ENCODE measurements at regions not wholly inside any gene's neighbourhood (a gene's known extent, or its start where the extent isn't known, plus 50 kb on each side); places are given as distances from the start of the nearest gene placed in this dataset.

DNA sequence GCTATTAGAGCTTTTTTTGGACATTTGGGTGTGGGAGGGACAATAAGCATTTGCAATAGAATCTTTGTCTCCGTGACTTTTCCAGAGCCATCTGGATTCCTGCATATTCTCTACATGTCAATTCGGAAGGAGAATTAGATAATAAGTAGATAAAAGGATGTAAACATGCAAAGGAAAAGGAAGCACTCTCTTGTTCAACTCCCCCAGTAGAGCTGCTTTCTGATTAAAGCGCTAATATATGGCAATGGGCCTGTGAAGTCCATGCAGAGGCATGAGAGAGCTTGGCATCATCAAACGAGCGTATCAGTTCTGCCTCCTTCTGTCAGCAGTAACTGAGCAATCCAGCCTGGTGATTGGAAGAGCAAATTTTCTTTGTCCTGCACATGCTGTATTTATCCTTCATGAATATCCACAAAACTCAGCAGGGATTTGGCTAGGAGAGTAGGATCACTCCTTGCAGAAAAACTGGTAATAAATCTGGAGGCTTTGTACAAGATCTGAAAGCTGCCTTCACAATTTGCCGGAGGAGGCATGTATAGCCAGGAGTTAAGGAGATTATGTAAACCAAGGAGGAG, 1752.9 kb downstream of the MAT2B start:
- ChIA-PET CTCF (interaction anchor here (0.6 kb wide), 1 partner anchor 986 kb away, joined by 3 read pairs; no protein-coding TSS in a partner anchor), POLR2A (no interaction called here)
- Mint-ChIP-seq H3K9me3 (ENCODE audit: unreplicated experiment) (no peaks in the 10 kb centered on the region), H3K27me3 (ENCODE audit: insufficient read depth, unreplicated experiment) (no peaks in the 10 kb centered on the region), H3K36me3 (ENCODE audit: insufficient read depth, unreplicated experiment) (no peaks in the 10 kb centered on the region), H3K4me1 (ENCODE audit: insufficient read depth, unreplicated experiment) (no peaks in the 10 kb centered on the region), H3K4me3 (ENCODE audit: unreplicated experiment) (no peak overlapping the region), H3K27ac (ENCODE audit: low read depth, unreplicated experiment) (no peak overlapping the region)
- TF ChIP-seq, protein P1, sequence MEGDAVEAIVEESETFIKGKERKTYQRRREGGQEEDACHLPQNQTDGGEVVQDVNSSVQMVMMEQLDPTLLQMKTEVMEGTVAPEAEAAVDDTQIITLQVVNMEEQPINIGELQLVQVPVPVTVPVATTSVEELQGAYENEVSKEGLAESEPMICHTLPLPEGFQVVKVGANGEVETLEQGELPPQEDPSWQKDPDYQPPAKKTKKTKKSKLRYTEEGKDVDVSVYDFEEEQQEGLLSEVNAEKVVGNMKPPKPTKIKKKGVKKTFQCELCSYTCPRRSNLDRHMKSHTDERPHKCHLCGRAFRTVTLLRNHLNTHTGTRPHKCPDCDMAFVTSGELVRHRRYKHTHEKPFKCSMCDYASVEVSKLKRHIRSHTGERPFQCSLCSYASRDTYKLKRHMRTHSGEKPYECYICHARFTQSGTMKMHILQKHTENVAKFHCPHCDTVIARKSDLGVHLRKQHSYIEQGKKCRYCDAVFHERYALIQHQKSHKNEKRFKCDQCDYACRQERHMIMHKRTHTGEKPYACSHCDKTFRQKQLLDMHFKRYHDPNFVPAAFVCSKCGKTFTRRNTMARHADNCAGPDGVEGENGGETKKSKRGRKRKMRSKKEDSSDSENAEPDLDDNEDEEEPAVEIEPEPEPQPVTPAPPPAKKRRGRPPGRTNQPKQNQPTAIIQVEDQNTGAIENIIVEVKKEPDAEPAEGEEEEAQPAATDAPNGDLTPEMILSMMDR (IDR thresholded peaks at IDR 0.05; ENCODE audit: unreplicated experiment) = no peak
- BruUV-seq (replicated peaks) = no TSS peak
- intact Hi-C loops (cut with micrococcal nuclease) = no loop called here
- no peak for DNase-seq (ENCODE audit: unreplicated experiment)

DNA sequence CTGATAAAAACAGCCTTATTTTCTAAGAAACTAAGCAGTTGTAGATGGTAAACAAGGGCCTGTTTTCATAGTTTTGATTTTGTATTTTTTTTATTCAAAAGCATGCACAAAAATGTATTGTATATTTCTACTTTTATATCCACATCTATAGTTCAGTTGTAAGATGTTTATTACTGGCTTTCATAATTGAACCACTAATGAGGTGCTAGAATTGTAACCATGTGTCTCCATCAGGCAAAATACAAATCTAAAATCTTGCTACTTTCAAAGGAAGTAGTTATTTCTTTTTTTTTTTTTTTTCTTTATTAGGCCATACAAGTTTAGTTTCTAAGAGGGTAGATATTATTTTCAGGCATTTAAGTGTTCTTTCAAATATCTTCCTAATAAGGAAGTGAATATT, 1755.0 kb downstream of the MAT2B start:
- no peaks in the 10 kb centered on the region for H3K27me3 Mint-ChIP-seq (ENCODE audit: insufficient read depth, unreplicated experiment)
- H3K9me3 Mint-ChIP-seq (ENCODE audit: unreplicated experiment) = no peaks in the 10 kb centered on the region
- POLR2A ChIA-PET = no interaction called here
- H3K4me1 Mint-ChIP-seq (ENCODE audit: insufficient read depth, unreplicated experiment) = no peaks in the 10 kb centered on the region
- no peak overlapping the region for H3K4me3 Mint-ChIP-seq (ENCODE audit: unreplicated experiment)
- TF ChIP-seq, protein P1 (IDR thresholded peaks at IDR 0.05; ENCODE audit: unreplicated experiment) = no peak
- BruUV-seq (replicated peaks) = no TSS peak
- DNase-seq (ENCODE audit: unreplicated experiment) = no peak
- CTCF ChIA-PET = no interaction called here
- no peak overlapping the region for H3K27ac Mint-ChIP-seq (ENCODE audit: low read depth, unreplicated experiment)
- intact Hi-C loops (cut with micrococcal nuclease) = no loop called here
- H3K36me3 Mint-ChIP-seq (ENCODE audit: insufficient read depth, unreplicated experiment) = no peaks in the 10 kb centered on the region

DNA sequence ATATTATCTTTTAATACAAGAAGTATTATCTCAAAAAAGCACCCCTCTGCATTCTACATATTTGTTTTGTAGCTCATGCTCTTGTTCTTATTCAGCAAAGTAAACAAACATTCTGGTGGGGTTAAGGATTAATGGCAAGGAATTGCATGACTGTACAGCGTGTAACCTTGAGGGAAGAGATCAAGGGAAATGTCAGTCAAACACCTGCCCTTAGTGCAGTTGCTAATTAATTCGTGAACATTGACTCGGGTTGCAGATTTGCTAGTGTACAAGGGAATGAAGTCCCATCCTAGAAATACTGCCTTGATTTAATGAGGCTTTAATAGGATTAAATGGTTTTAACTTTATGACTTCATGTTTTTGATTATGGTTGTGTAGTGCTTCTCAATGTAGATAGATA, 1758.1 kb downstream of the MAT2B start:
- BruUV-seq (replicated peaks) = no TSS peak
- Mint-ChIP-seq H3K36me3 (ENCODE audit: insufficient read depth, unreplicated experiment) (no peaks in the 10 kb centered on the region), H3K27me3 (ENCODE audit: insufficient read depth, unreplicated experiment) (no peaks in the 10 kb centered on the region), H3K27ac (ENCODE audit: low read depth, unreplicated experiment) (no peak overlapping the region), H3K4me1 (ENCODE audit: insufficient read depth, unreplicated experiment) (no peaks in the 10 kb centered on the region), H3K9me3 (ENCODE audit: unreplicated experiment) (no peaks in the 10 kb centered on the region), H3K4me3 (ENCODE audit: unreplicated experiment) (no peak overlapping the region)
- peak; percentile 30 for DNase-seq (ENCODE audit: unreplicated experiment)
- ChIA-PET POLR2A (no interaction called here), CTCF (interaction anchor here (0.6 to 1.6 kb wide), 4 partner anchors 11 to 1441 kb away, joined by 3 to 6 read pairs (median 4); no protein-coding TSS in a partner anchor)
- intact Hi-C loops (cut with micrococcal nuclease) = no loop called here
- TF ChIP-seq, protein P1 (IDR thresholded peaks at IDR 0.05; ENCODE audit: unreplicated experiment) = no peak

DNA sequence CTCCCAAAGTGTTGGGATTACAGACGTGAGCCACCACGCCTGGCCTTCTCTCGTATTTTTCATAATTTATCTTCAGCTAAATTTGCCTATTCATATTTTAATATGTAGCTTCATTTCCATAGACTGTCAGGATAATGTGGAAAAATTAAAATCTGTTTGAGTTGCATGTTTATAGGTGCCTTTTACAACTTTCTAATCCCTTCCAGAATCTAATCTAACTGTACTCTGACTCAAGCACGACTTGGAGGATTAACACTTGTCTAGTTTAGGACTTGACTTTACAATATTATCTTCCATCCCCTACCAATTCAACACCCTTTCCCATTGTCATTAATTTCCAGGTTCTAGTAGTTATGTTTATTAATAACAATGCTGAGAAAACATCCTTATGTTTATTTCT, 1761.5 kb downstream of the MAT2B start:
- TF ChIP-seq, protein P1 (IDR thresholded peaks at IDR 0.05; ENCODE audit: unreplicated experiment) = no peak
- DNase-seq (ENCODE audit: unreplicated experiment) = no peak
- H3K9me3 Mint-ChIP-seq (ENCODE audit: unreplicated experiment) = no peaks in the 10 kb centered on the region
- intact Hi-C loops (cut with micrococcal nuclease) = no loop called here
- ChIA-PET POLR2A (no interaction called here), CTCF (interaction anchor here (1.4 kb wide), 1 partner anchor 15 kb away, joined by 3 read pairs; no protein-coding TSS in a partner anchor)
- H3K27me3 Mint-ChIP-seq (ENCODE audit: insufficient read depth, unreplicated experiment) = no peaks in the 10 kb centered on the region
- no peak overlapping the region for H3K27ac Mint-ChIP-seq (ENCODE audit: low read depth, unreplicated experiment)
- H3K4me3 Mint-ChIP-seq (ENCODE audit: unreplicated experiment) = no peak overlapping the region
- no TSS peak for BruUV-seq (replicated peaks)
- H3K4me1 Mint-ChIP-seq (ENCODE audit: insufficient read depth, unreplicated experiment) = no peaks in the 10 kb centered on the region
- H3K36me3 Mint-ChIP-seq (ENCODE audit: insufficient read depth, unreplicated experiment) = no peaks in the 10 kb centered on the region

Measured in MCF 10A (cell line).